ENCODE measurements at regions not wholly inside any gene's neighbourhood (a gene's known extent, or its start where the extent isn't known, plus 50 kb on each side); places are given as distances from the start of the nearest gene placed in this dataset.

DNA sequence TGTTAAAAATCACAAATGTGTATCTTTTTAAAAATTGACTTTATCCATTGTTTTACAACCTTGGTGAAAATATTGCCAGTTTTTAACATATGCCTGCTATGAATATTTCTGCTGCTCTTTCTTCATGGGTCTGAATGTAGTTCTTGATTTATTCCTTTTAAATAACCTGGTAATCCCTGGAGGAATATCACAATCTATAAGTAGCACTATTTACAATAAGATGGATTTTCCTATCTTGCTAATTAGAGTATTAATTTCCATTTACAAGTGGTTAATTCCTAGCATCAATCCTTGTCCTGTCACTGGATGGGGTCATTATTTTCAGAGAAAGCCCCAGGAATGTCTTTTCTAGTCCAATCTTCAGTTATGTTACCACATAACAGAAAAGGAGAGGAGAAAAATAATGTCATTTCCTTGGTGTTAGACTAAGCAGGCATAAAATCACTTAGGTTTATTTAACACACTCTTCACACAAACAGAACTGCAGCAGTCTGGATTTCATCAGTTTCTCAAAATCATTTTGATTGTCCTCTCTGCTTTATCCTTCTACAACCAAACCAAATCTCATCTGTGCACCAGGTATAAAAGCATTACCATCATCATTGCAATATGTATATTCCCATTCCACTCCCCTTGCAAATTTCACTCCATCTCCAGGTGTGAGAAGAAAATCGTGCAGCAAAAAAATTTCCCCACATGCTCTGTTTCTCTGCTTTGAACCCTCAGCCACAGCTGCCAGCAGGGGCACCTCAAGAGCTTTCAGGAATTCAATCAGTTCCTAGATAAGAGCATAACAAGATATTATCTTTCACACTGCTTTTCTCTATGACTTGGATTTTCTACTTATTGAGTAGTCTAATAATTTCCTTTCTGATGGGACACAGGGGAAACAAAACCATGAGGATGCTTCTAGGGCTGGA, 204.1 kb downstream of the SEC61B start:
- TF ChIP-seq POLR2A (IDR thresholded peaks at IDR 0.05), result no peak
- TF ChIP-seq, protein P1, sequence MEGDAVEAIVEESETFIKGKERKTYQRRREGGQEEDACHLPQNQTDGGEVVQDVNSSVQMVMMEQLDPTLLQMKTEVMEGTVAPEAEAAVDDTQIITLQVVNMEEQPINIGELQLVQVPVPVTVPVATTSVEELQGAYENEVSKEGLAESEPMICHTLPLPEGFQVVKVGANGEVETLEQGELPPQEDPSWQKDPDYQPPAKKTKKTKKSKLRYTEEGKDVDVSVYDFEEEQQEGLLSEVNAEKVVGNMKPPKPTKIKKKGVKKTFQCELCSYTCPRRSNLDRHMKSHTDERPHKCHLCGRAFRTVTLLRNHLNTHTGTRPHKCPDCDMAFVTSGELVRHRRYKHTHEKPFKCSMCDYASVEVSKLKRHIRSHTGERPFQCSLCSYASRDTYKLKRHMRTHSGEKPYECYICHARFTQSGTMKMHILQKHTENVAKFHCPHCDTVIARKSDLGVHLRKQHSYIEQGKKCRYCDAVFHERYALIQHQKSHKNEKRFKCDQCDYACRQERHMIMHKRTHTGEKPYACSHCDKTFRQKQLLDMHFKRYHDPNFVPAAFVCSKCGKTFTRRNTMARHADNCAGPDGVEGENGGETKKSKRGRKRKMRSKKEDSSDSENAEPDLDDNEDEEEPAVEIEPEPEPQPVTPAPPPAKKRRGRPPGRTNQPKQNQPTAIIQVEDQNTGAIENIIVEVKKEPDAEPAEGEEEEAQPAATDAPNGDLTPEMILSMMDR (IDR thresholded peaks at IDR 0.05), result no peak
